Esophagus muscularis mucosa (tissue), 4 donors: ENCODE measurements at regions not wholly inside any gene's neighbourhood (a gene's known extent, or its start where the extent isn't known, plus 50 kb on each side); places are given as distances from the start of the nearest gene placed in this dataset.

Source experiments
- DNase-seq: peaks from one replicate; pipeline ENCODE4 v3.0.0-alpha.2; 2017; ENCODE audit errors: extremely low spot score
- H3K27ac ChIP-seq, 4 donors: fragments of 200-600 bp; sonication (generic); replicated peaks in 1 of 4; 1 replicate in 3 of 4; 2 replicates in 1 of 4; pipeline ENCODE4 v1.5.1; 2016 to 2019; ENCODE audit warnings: mild to moderate bottlenecking in 1 of 4
- H3K27me3 ChIP-seq, 4 donors: fragments of 200-600 bp; sonication (generic); one replicate each; pipeline versions ENCODE4 v1.5.1 to v1.6.0; 2016 to 2019
- H3K36me3 ChIP-seq, 4 donors: fragments of 200-600 bp; sonication (generic); one replicate each; pipeline ENCODE4 v1.5.1; 2016 to 2019
- H3K4me1 ChIP-seq, 4 donors: fragments of 200-600 bp; sonication (generic); one replicate each; pipeline ENCODE4 v1.5.1; 2016 to 2019
- H3K4me3 ChIP-seq, 4 donors: fragments of 200-600 bp; sonication (generic); 1 replicate in 2 of 4; 2 replicates in 2 of 4; pipeline ENCODE4 v1.5.1; 2016 to 2019; ENCODE audit warnings: mild to moderate bottlenecking in 4 of 4, moderate library complexity in 1 of 4
- H3K9me3 ChIP-seq, 4 donors: fragments of 200-600 bp; sonication (generic); 1 replicate in 3 of 4; 2 replicates in 1 of 4; pipeline ENCODE4 v1.5.1; 2016 to 2019
- EP300 ChIP-seq: sonication (generic); formaldehyde crosslinking; IDR thresholded peaks from one replicate; pipeline ENCODE4 v1.6.1; 2017; ENCODE audit warnings: antibody characterized with exemption
- POLR2A ChIP-seq: fragments of 450-650 bp; IDR thresholded peaks from one replicate; pipeline ENCODE4 v1.6.1; 2017; ENCODE audit warnings: antibody characterized with exemption, moderate library complexity, mild to moderate bottlenecking, low read depth
- POLR2AphosphoS5 ChIP-seq, 2 donors: sonication (generic); formaldehyde crosslinking; IDR thresholded peaks; one replicate each; pipeline ENCODE4 v1.6.1; 2017; ENCODE audit warnings: antibody characterized with exemption in 2 of 2
- WGBS: methylation state at CpG from one replicate; pipeline ENCODE4 v1.1.5; 2018; 5-methylcytosine and 5-hydroxymethylcytosine counted together
- intact Hi-C: fragments of 100-400 bp; cut with DNase I; formaldehyde crosslinking; loops from one replicate; pipeline ENCODE4 v1.15.1; 2023
- TF ChIP-seq, protein P1 (sequence below), 3 experiments: fragments of 200-600 bp in 2 of 3; fragments of 450-650 bp in 1 of 3; sonication (generic) in 2 of 3; IDR thresholded peaks; one replicate each; pipeline ENCODE4 v1.5.1; 2017 to 2019; ENCODE audit warnings: antibody characterized with exemption in 3 of 3, mild to moderate bottlenecking in 2 of 3, moderate library complexity in 1 of 3

DNA sequence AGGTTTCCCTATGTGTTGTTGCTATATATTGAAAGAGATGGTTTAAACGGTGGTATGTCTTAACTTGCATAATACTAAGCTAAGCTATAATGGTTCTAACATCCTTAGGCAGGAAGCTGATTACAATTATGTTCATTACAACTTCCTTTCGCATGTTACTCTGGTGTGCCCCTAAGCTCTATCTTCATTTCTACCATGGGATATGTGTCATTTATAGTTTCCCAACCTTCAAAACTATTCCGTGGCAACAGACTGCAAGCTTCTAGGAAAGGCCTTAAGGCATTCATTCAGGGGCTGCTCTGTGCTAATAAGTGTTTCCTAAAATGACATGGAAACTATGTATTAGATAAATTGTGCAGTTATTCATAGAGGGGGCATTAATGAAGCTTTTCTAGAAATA, 294.6 kb downstream of the GXYLT1 start:
- H3K9me3 ChIP-seq, result peaks cover 0 to 8% (median 2%) of the 10 kb centered on the region in 4 donors
- no peak overlapping the region for H3K4me3 ChIP-seq
- no peak for TF ChIP-seq EP300
- TF ChIP-seq, protein P1, sequence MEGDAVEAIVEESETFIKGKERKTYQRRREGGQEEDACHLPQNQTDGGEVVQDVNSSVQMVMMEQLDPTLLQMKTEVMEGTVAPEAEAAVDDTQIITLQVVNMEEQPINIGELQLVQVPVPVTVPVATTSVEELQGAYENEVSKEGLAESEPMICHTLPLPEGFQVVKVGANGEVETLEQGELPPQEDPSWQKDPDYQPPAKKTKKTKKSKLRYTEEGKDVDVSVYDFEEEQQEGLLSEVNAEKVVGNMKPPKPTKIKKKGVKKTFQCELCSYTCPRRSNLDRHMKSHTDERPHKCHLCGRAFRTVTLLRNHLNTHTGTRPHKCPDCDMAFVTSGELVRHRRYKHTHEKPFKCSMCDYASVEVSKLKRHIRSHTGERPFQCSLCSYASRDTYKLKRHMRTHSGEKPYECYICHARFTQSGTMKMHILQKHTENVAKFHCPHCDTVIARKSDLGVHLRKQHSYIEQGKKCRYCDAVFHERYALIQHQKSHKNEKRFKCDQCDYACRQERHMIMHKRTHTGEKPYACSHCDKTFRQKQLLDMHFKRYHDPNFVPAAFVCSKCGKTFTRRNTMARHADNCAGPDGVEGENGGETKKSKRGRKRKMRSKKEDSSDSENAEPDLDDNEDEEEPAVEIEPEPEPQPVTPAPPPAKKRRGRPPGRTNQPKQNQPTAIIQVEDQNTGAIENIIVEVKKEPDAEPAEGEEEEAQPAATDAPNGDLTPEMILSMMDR (IDR thresholded peaks at IDR 0.05), result no peak
- TF ChIP-seq POLR2AphosphoS5 (IDR thresholded peaks at IDR 0.05), result no peak
- TF ChIP-seq POLR2A, result no peak
- intact Hi-C loops, result no loop called here
- DNase-seq, result no peak
- H3K27ac ChIP-seq, result no peak overlapping the region
- H3K36me3 ChIP-seq, result no peaks in the 10 kb centered on the region
- no peaks in the 10 kb centered on the region for H3K27me3 ChIP-seq
- H3K4me1 ChIP-seq, result no peaks in the 10 kb centered on the region
- WGBS, result 72% methylated on average over 3 of the region's 3 CpGs

DNA sequence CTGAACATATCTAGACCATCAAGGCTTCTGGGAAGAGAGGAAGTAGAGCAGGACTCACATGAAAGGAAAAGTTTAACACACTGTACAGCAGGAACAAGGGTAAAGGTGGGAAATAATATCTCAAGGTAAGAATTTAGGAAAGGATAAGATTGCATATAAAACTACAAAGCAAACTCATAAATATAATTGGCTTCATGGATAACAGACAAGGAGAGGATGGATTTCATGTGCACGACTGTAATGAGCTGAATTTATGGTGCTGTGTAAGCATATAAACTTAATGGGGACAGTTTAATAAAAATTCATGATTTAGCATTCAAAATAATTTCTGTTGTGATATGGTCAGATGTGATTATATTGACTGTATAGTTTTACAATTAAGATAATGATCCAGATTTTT, 298.0 kb downstream of the GXYLT1 start:
- TF ChIP-seq POLR2A, result no peak
- TF ChIP-seq POLR2AphosphoS5 (IDR thresholded peaks at IDR 0.05), result no peak
- TF ChIP-seq, protein P1 (IDR thresholded peaks at IDR 0.05), result no peak
- TF ChIP-seq EP300, result no peak
- 60% methylated on average over 1 of the region's 1 CpG for WGBS
- intact Hi-C loops, result no loop called here
- Histone ChIP-seq H3K4me3 (no peak overlapping the region), H3K27me3 (no peaks in the 10 kb centered on the region), H3K36me3 (no peaks in the 10 kb centered on the region), H3K9me3 (peaks cover 0 to 8% (median 2%) of the 10 kb centered on the region in 4 donors), H3K4me1 (no peaks in the 10 kb centered on the region), H3K27ac (no peak overlapping the region)
- DNase-seq, result no peak

DNA sequence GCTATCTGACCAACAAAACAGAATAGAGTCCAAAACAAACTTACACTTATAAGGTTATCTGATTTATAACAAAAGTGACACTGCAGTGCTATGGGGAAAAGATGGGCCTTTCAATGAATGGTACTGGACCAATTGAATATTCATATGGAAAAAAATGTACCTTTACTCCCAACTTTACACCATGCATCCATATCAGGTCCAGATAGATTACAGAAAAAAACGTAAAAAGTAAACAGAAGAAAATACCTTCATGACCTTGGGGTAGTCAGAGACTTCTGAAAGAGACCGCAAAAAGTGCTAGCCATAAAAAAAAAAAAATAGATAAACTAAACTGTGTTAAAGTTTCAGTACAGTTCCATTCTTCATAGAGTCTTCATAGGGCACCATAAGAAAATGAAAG, 308.3 kb downstream of the GXYLT1 start:
- intact Hi-C loops, result no loop called here
- TF ChIP-seq EP300 (no peak), POLR2A (no peak), POLR2AphosphoS5 (IDR thresholded peaks at IDR 0.05) (no peak)
- TF ChIP-seq, protein P1 (IDR thresholded peaks at IDR 0.05), result no peak
- H3K36me3 ChIP-seq, result no peaks in the 10 kb centered on the region
- no peaks in the 10 kb centered on the region for H3K4me1 ChIP-seq
- no peak overlapping the region for H3K27ac ChIP-seq
- no peak for DNase-seq
- WGBS, result 77% methylated on average over 2 of the region's 2 CpGs
- no peak overlapping the region for H3K4me3 ChIP-seq
- no peaks in the 10 kb centered on the region for H3K27me3 ChIP-seq
- no peaks in the 10 kb centered on the region for H3K9me3 ChIP-seq

DNA sequence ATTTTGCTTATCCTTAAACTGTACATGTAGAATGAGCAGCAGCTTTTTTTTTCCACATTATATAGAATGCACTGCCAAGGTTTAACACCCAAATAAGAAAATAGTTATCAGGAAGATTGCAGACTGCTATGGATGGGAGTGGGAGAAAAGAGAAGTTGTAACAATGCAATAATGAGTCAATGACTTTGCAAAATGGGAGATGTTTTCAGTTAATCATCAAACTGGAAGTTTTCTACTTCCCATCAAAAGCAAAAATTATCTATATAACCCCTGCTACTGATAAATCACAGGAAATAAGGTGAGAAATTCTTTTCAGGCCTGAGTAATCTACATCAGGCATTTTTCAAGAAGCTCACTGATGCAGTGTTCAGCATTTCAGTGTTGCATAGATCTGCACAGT, 309.1 kb downstream of the GXYLT1 start:
- H3K36me3 ChIP-seq, result no peaks in the 10 kb centered on the region
- no peak overlapping the region for H3K4me3 ChIP-seq
- TF ChIP-seq POLR2A (no peak), POLR2AphosphoS5 (IDR thresholded peaks at IDR 0.05) (no peak), EP300 (no peak)
- TF ChIP-seq, protein P1 (IDR thresholded peaks at IDR 0.05), result no peak
- H3K27me3 ChIP-seq, result no peaks in the 10 kb centered on the region
- intact Hi-C loops, result no loop called here
- no peak overlapping the region for H3K27ac ChIP-seq
- no peaks in the 10 kb centered on the region for H3K9me3 ChIP-seq
- H3K4me1 ChIP-seq, result no peaks in the 10 kb centered on the region
- no peak for DNase-seq

DNA sequence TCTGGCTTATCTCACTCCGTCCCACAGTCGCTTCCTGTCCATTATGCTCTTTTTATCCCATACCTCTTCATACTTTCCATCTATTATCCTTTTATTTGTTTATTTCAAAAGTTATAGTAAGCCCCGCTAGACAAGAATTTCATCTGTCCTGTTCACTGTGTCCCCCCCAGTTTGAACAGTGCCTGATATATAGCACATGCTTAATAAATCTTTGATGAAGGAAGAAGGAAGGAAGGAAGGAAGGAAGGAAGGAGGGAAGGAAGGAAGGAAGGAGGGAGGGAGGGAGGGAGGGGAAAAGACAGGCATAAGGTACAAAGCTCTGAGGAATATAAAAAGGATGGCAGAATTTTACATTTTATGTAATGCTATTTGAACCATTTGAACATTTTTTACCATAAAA, 324.7 kb downstream of the GXYLT1 start:
- Histone ChIP-seq H3K27me3 (no peaks in the 10 kb centered on the region), H3K4me1 (no peaks in the 10 kb centered on the region)
- intact Hi-C loops, result no loop called here

More for the DNA sequence above, 324.7 kb downstream of the GXYLT1 start:
- Histone ChIP-seq H3K4me3 (no peak overlapping the region), H3K36me3 (no peaks in the 10 kb centered on the region), H3K27ac (no peak overlapping the region), H3K9me3 (no peaks in the 10 kb centered on the region)
- no peak for TF ChIP-seq EP300
- DNase-seq, result no peak
- WGBS, result 74% methylated on average over 3 of the region's 3 CpGs
